GM21360 (cell line): ENCODE measurements at regions not wholly inside any gene's neighbourhood (a gene's known extent, or its start where the extent isn't known, plus 50 kb on each side); places are given as distances from the start of the nearest gene placed in this dataset.
"Not testable (repeated sequence)": the region's sequence is repeated elsewhere in the genome, so short reads cannot be mapped to it uniquely, and the experiment has no call there.

Source experiments
- ATAC-seq: cut with Tn5 transposase; IDR thresholded peaks from one replicate; pipeline ENCODE4 v1.9.1; 2021; ENCODE audit warnings: mild to moderate bottlenecking, moderate library complexity; ENCODE audit not compliant: unreplicated experiment

- ATAC-seq, result peak; percentile 65
These were observed 132.6 kb upstream of the PODXL start for GRCh38 chr7:131688738-131689661.

GRCh38 chr7:131687296-131687695 is 130.9 kb upstream of the PODXL start:
- ATAC-seq, result no peak

GRCh38 chr7:131686833-131687232 is 130.4 kb upstream of the PODXL start:
- ATAC-seq, result no peak

GRCh38 chr7:131683536-131684125 is 127.2 kb upstream of the PODXL start:
- peak; percentile 67 for ATAC-seq

- ATAC-seq, result no peak
These were observed 125.5 kb upstream of the PODXL start for GRCh38 chr7:131681961-131682360.

GRCh38 chr7:131679071-131679470 is 122.6 kb upstream of the PODXL start:
- not testable (repeated sequence) for ATAC-seq

- not testable (repeated sequence) for ATAC-seq
These were observed 120.4 kb upstream of the PODXL start for GRCh38 chr7:131676850-131677249.

GRCh38 chr7:131674131-131674530 is 117.7 kb upstream of the PODXL start:
- no peak for ATAC-seq

- ATAC-seq, result no peak
These were observed 117.1 kb upstream of the PODXL start for GRCh38 chr7:131673576-131673975.

GRCh38 chr7:131670406-131670805 is 114.0 kb upstream of the PODXL start:
- ATAC-seq, result no peak

GRCh38 chr7:131667699-131668098 is 111.3 kb upstream of the PODXL start:
- no peak for ATAC-seq

GRCh38 chr7:131665021-131665420 is 108.6 kb upstream of the PODXL start:
- no peak for ATAC-seq

GRCh38 chr7:131664570-131664969 is 108.1 kb upstream of the PODXL start:
- ATAC-seq, result no peak

GRCh38 chr7:131662301-131662873 is 106.0 kb upstream of the PODXL start:
- not testable (repeated sequence) for ATAC-seq

GRCh38 chr7:131657881-131658280 is 101.5 kb upstream of the PODXL start:
- ATAC-seq, result no peak

GRCh38 chr7:131656980-131657723 is 100.7 kb upstream of the PODXL start:
- ATAC-seq, result no peak

- ATAC-seq, result no peak
These were observed 99.4 kb upstream of the PODXL start for GRCh38 chr7:131655866-131656265.

GRCh38 chr7:131655447-131655846 is 99.0 kb upstream of the PODXL start:
- ATAC-seq, result no peak

GRCh38 chr7:131654668-131655326 is 98.4 kb upstream of the PODXL start:
- peak; percentile 66 for ATAC-seq

- ATAC-seq, result no peak
These were observed 97.8 kb upstream of the PODXL start for GRCh38 chr7:131654249-131654558.
